Neural cell (in vitro differentiated cells): ENCODE measurements at regions not wholly inside any gene's neighbourhood (a gene's known extent, or its start where the extent isn't known, plus 50 kb on each side); places are given as distances from the start of the nearest gene placed in this dataset.

ENCODE experiments used
- CTCF ChIP-seq: fragments of 450-650 bp; IDR thresholded peaks from 2 replicates; pipeline ENCODE4 v1.5.1; 2014; ENCODE audit warnings: antibody characterized with exemption, mild to moderate bottlenecking, moderate library complexity; ENCODE audit not compliant: poor library complexity, severe bottlenecking
- EP300 ChIP-seq: fragments of 450-650 bp; conservative IDR thresholded peaks from 2 replicates; pipeline ENCODE4 v1.6.1; 2014; ENCODE audit warnings: antibody characterized with exemption, mild to moderate bottlenecking, moderate library complexity; ENCODE audit not compliant: poor library complexity, severe bottlenecking
- EZH2 ChIP-seq: fragments of 200-600, 300-800 bp; shearing (Covaris generic), sonication (generic); IDR thresholded peaks from 2 replicates; pipeline ENCODE4 v1.6.1; 2014; ENCODE audit warnings: antibody characterized with exemption, low read length, borderline replicate concordance, mild to moderate bottlenecking; ENCODE audit not compliant: insufficient read depth, poor library complexity, severe bottlenecking
- POLR2AphosphoS5 ChIP-seq: IDR thresholded peaks from 2 replicates; pipeline ENCODE4 v1.6.1; 2012
- RAD21 ChIP-seq: fragments of 450-650 bp; conservative IDR thresholded peaks from 2 replicates; pipeline ENCODE4 v1.6.1; 2014; ENCODE audit warnings: antibody characterized with exemption, mild to moderate bottlenecking, moderate library complexity
- SMC3 ChIP-seq: fragments of 450-650 bp; conservative IDR thresholded peaks from 2 replicates; pipeline ENCODE4 v1.6.1; 2014; ENCODE audit warnings: antibody characterized with exemption, mild to moderate bottlenecking, moderate library complexity; ENCODE audit not compliant: poor library complexity

GRCh38 chr3:29144807-29145206 is 136.1 kb upstream of the RBMS3 start:
- TF ChIP-seq CTCF (no peak), EP300 (no peak), EZH2 (no peak), RAD21 (peak; percentile 35), SMC3 (no peak), POLR2AphosphoS5 (no peak)
